ENCODE measurements at regions not wholly inside any gene's neighbourhood (a gene's known extent, or its start where the extent isn't known, plus 50 kb on each side); places are given as distances from the start of the nearest gene placed in this dataset.
"Not testable (repeated sequence)": the region's sequence is repeated elsewhere in the genome, so short reads cannot be mapped to it uniquely, and the experiment has no call there.

DNA sequence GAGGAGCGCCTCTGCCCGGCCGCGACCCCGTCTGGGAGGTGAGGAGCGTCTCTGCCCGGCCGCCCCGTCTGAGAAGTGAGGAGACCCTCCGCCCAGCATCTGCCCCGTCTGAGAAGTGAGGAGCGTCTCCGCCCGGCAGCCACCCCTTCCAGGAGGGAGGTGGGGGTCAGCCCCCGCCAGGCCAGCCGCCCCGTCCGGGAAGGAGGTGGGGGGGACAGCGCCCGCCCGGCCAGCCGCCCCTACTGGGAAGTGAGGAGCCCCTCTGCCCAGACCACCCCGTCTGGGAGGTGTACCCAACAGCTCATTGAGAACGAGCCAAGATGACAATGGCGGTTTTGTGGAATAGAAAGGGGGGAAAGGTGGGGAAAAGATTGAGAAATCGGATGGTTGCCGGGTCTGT is 164.6 kb downstream of the TEX36 start:
- TF ChIP-seq, protein P1, sequence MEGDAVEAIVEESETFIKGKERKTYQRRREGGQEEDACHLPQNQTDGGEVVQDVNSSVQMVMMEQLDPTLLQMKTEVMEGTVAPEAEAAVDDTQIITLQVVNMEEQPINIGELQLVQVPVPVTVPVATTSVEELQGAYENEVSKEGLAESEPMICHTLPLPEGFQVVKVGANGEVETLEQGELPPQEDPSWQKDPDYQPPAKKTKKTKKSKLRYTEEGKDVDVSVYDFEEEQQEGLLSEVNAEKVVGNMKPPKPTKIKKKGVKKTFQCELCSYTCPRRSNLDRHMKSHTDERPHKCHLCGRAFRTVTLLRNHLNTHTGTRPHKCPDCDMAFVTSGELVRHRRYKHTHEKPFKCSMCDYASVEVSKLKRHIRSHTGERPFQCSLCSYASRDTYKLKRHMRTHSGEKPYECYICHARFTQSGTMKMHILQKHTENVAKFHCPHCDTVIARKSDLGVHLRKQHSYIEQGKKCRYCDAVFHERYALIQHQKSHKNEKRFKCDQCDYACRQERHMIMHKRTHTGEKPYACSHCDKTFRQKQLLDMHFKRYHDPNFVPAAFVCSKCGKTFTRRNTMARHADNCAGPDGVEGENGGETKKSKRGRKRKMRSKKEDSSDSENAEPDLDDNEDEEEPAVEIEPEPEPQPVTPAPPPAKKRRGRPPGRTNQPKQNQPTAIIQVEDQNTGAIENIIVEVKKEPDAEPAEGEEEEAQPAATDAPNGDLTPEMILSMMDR (conservative IDR thresholded peaks at IDR 0.05) = not testable (repeated sequence)
- not testable (repeated sequence) for TF ChIP-seq EZH2 (IDR thresholded peaks at IDR 0.05; ENCODE audit: low read depth)
